ENCODE measurements at regions not wholly inside any gene's neighbourhood (a gene's known extent, or its start where the extent isn't known, plus 50 kb on each side); places are given as distances from the start of the nearest gene placed in this dataset.
A peak's percentile ranks its signal among the peaks of the same experiment; 100 is the strongest.

DNA sequence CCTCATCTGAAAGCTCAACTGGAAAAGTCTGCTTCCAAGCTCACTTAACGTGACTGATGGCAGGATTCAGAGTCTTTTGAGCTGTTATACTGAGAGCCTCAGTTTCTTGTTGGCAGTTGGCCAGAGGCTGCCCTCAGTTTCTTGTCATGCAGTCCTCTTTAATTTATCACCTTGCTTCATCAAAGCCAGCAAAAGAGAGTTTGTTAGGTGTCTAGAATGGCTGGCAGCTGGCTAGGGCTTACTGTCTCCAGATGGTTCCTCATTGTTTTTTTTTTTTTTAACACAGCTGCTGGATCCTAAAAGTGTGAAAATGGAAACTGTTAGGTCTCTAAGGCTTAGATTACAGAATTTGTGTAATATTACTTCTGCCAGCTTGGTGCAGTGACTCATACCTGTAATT is 310.6 kb downstream of the PDCD6IP start (continued):
- TF ChIP-seq ZNF217 (IDR thresholded peaks at IDR 0.05) (no peak), WRNIP1 (IDR thresholded peaks at IDR 0.05; ENCODE audit: borderline replicate concordance, low read depth, low read length) (no peak), CHD4 (IDR thresholded peaks at IDR 0.05) (no peak), BACH1 (IDR thresholded peaks at IDR 0.05; ENCODE audit: borderline replicate concordance) (no peak)

DNA sequence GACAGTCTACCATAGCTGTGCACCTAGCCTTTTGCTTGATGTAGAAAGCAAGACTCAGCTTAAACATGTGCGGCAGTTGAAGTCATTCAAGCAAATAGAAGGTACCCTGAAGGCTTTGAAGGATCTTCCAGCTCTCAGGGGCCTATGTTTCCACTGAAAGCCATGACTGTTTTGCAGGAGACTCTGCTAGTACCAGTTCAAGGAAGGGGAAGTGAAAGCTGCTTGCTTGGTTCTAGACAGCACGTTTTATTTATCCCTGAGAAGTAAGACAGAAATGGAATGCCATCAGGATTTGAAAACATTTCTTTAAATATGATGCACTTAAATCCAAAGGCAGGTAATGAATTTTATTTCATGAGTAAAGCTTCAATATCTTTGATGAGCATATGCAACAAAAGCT is 311.4 kb downstream of the PDCD6IP start:
- intact Hi-C loops (cut with micrococcal nuclease; ENCODE audit: unreplicated experiment): loop anchor here (5.0 kb wide), 1 partner anchor 572 kb away; no protein-coding TSS in a partner anchor
- no peaks in the 10 kb centered on the region for H4K20me1 ChIP-seq (ENCODE audit: control insufficient read depth, insufficient read depth)
- ATAC-seq (peak; percentile 66), FAIRE-seq (no peak), DNase-seq (ENCODE audit: low read depth, low spot score) (peak; percentile 31)
- peak overlapping the region; percentile 52; the same call in 1 of the 2 replicates for H3K4me2 ChIP-seq (ENCODE audit: control insufficient read depth, insufficient read depth)
- peaks cover 36% of the 10 kb centered on the region for H3K4me1 ChIP-seq (ENCODE audit: control insufficient read depth, insufficient read depth, low read length)
- no peak overlapping the region for H3K27ac ChIP-seq (ENCODE audit: control insufficient read depth, insufficient read depth)
- in situ Hi-C loops (cut with MboI): no loop called here
- no peaks in the 10 kb centered on the region for H3K27me3 ChIP-seq (replicated peaks in 1 of 2; ENCODE audit: control insufficient read depth in 2 of 2, insufficient read depth in 2 of 2, low read length in 1 of 2)
- no peaks in the 10 kb centered on the region for H3K79me2 ChIP-seq (ENCODE audit: control insufficient read depth, insufficient read depth, low read length)
- H2AFZ ChIP-seq (ENCODE audit: control insufficient read depth, low read depth, low read length): peak overlapping the region; percentile 56
- H3K9me3 ChIP-seq (replicated peaks; ENCODE audit: control insufficient read depth, insufficient read depth, low read length): no peaks in the 10 kb centered on the region
- H3K36me3 ChIP-seq (ENCODE audit: control insufficient read depth in 2 of 2, insufficient read depth in 2 of 2, low read length in 1 of 2): no peaks in the 10 kb centered on the region
- WGBS (ENCODE audit: insufficient coverage, insufficient replicate concordance, low lambda C conversion rate, missing lambda C conversion rate): 46% methylated on average over 2 of the region's 2 CpGs
- ChIA-PET CTCF (interaction anchor here (0.9 to 1.3 kb wide), 3 partner anchors 11 to 81 kb away, joined by 3 to 4 read pairs (median 3); no protein-coding TSS in a partner anchor), POLR2A (no interaction called here), SMC1A (ENCODE audit: uncharacterized antibody, unreplicated experiment) (interaction anchor here (0.9 to 1.2 kb wide), 3 partner anchors 24 to 574 kb away, joined by 3 read pairs; no protein-coding TSS in a partner anchor), RAD21 (ENCODE audit: unreplicated experiment) (interaction anchor here (0.9 to 1.3 kb wide), 3 partner anchors 105 to 573 kb away, joined by 3 to 4 read pairs (median 3); no protein-coding TSS in a partner anchor)
- H3K4me3 ChIP-seq: no peak overlapping the region
- TF ChIP-seq IKZF1 (conservative IDR thresholded peaks at IDR 0.05): peak; percentile 39; the same call in 1 of the 2 replicates
- TF ChIP-seq BHLHE40 (IDR thresholded peaks at IDR 0.05; ENCODE audit: borderline replicate concordance in 1 of 2, low read depth in 2 of 2, low read length in 1 of 2): peak; percentile 73 to 77; a peak in 2 of 4 replicates
- TF ChIP-seq RAD21 (IDR thresholded peaks at IDR 0.05; ENCODE audit: insufficient read depth, low read depth, low read length): no peak
- TF ChIP-seq IKZF2 (IDR thresholded peaks at IDR 0.05): peak; percentile 62 to 66; a peak in 3 of 4 replicates
- TF ChIP-seq SUPT20H (IDR thresholded peaks at IDR 0.05; ENCODE audit: borderline replicate concordance, control insufficient read depth, low read depth, low read length): no peak
- no peak for TF ChIP-seq MEF2B (IDR thresholded peaks at IDR 0.05; ENCODE audit: partially characterized antibody, poor library complexity, severe bottlenecking)
- TF ChIP-seq, protein P1, sequence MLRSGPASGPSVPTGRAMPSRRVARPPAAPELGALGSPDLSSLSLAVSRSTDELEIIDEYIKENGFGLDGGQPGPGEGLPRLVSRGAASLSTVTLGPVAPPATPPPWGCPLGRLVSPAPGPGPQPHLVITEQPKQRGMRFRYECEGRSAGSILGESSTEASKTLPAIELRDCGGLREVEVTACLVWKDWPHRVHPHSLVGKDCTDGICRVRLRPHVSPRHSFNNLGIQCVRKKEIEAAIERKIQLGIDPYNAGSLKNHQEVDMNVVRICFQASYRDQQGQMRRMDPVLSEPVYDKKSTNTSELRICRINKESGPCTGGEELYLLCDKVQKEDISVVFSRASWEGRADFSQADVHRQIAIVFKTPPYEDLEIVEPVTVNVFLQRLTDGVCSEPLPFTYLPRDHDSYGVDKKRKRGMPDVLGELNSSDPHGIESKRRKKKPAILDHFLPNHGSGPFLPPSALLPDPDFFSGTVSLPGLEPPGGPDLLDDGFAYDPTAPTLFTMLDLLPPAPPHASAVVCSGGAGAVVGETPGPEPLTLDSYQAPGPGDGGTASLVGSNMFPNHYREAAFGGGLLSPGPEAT (IDR thresholded peaks at IDR 0.05; ENCODE audit: low read depth): 0 out of 2 replicates have a peak, but pooled peaks have one; percentile 41
- peak; percentile 94 for TF ChIP-seq SPI1 (IDR thresholded peaks at IDR 0.05; ENCODE audit: borderline replicate concordance, insufficient read depth, low read depth, low read length)
- TF ChIP-seq SUZ12 (IDR thresholded peaks at IDR 0.05; ENCODE audit: unreplicated experiment): no peak
- peak; percentile 66; the same call in 1 of the 2 replicates for TF ChIP-seq YY1 (IDR thresholded peaks at IDR 0.05; ENCODE audit: low read depth, low read length)
- no peak overlapping the region for H3K9ac ChIP-seq (ENCODE audit: control insufficient read depth, insufficient read depth, low read length)
- no TSS peak for BruUV-seq (replicated peaks)
